MM.1S (cell line): ENCODE measurements at regions not wholly inside any gene's neighbourhood (a gene's known extent, or its start where the extent isn't known, plus 50 kb on each side); places are given as distances from the start of the nearest gene placed in this dataset.

Experiments used
- EZH2 ChIP-seq: fragments of 300-600 bp; sonication (generic); optimal IDR thresholded peaks from 2 replicates; pipeline ENCODE3; 2017; ENCODE audit warnings: low read depth, mild to moderate bottlenecking, antibody characterized with exemption, low read length, mixed read lengths
- EZH2phosphoT487 ChIP-seq: fragments of 300-600 bp; sonication (generic); IDR thresholded peaks from 2 replicates; pipeline ENCODE4 v1.6.1; 2018; ENCODE audit warnings: antibody characterized with exemption, low read length
- TF ChIP-seq, protein P1 (sequence below): fragments of 300-600 bp; sonication (generic); IDR thresholded peaks from 2 replicates; pipeline ENCODE4 v1.5.1; 2016; ENCODE audit warnings: antibody characterized with exemption, low read length, mixed read lengths

DNA sequence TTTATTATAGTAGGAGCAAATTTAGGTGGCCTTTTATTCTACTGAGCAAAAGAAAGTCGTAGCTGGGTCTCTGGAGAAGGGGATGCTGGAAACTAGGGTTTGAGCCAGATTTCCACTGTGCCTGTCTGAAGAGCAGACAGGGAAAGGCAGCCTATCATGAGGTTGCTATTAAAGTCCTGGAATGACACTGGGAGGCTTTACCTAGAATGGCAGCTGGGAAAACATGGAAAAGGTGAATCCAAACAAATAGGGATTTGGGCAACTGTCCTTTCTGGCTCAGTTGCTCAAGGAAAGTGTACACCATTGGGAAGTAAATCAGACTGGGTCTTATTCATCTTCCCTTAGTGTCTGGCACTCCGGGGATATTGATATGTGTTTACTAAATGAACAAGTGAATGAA is 154.6 kb downstream of the MTX2 start:
- TF ChIP-seq, protein P1, sequence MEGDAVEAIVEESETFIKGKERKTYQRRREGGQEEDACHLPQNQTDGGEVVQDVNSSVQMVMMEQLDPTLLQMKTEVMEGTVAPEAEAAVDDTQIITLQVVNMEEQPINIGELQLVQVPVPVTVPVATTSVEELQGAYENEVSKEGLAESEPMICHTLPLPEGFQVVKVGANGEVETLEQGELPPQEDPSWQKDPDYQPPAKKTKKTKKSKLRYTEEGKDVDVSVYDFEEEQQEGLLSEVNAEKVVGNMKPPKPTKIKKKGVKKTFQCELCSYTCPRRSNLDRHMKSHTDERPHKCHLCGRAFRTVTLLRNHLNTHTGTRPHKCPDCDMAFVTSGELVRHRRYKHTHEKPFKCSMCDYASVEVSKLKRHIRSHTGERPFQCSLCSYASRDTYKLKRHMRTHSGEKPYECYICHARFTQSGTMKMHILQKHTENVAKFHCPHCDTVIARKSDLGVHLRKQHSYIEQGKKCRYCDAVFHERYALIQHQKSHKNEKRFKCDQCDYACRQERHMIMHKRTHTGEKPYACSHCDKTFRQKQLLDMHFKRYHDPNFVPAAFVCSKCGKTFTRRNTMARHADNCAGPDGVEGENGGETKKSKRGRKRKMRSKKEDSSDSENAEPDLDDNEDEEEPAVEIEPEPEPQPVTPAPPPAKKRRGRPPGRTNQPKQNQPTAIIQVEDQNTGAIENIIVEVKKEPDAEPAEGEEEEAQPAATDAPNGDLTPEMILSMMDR = no peak
- no peak for TF ChIP-seq EZH2phosphoT487
- TF ChIP-seq EZH2 = no peak
